HCT116 (cell line): ENCODE measurements at regions not wholly inside any gene's neighbourhood (a gene's known extent, or its start where the extent isn't known, plus 50 kb on each side); places are given as distances from the start of the nearest gene placed in this dataset.

ENCODE experiments used
- ATAC-seq: fragments of 200-7000 bp; cut with Tn5 transposase; 2 replicates; pipeline ENCODE4 v1.9.1; 2020; ENCODE audit warnings: mild to moderate bottlenecking, moderate library complexity
- BruUV-seq: library from RNA; stranded (reverse); fragments of 400-500 nt; replicated peaks from 2 replicates; lab custom pipeline; 2021; lab: Mats Ljungman, UMichigan
- CTCF ChIA-PET: fragments of 300-600 bp; sonication (Branson Sonifier 250); formaldehyde crosslinking; loops from one replicate; lab custom pipeline; 2021; ENCODE audit warnings: antibody characterized with exemption; lab: Charles Lee
- POLR2A ChIA-PET: fragments of 300-600, 350-600 bp; sonication (Branson Sonifier 250); formaldehyde crosslinking; loops from one replicate; lab custom pipeline; 2021; ENCODE audit warnings: antibody characterized with exemption; lab: Charles Lee
- RAD21 ChIA-PET, 2 experiments: fragments of 300-600 bp; sonication (Branson Sonifier 250); formaldehyde crosslinking; loops; one replicate each; lab custom pipeline; 2023; ENCODE audit warnings: low total read pairs in 2 of 2; ENCODE audit not compliant: uncharacterized antibody in 2 of 2, unreplicated experiment in 2 of 2, low non-redundant PET in 1 of 2; lab: Charles Lee
- DNase-seq: peaks from one replicate; pipeline ENCODE4 v3.0.0-alpha.2; 2010; ENCODE audit warnings: low read depth, low spot score
- H2AFZ ChIP-seq: fragments of 200-600 bp; shearing (Covaris generic), sonication (generic); 2 replicates; pipeline ENCODE4 v1.6.1; 2017; ENCODE audit warnings: low read depth, mixed run types, mixed read lengths, antibody characterized with exemption, low read length; ENCODE audit not compliant: poor library complexity, severe bottlenecking
- H3K27ac ChIP-seq: 2 replicates; pipeline ENCODE4 v1.5.1; 2012; ENCODE audit warnings: low read depth, low read length
- H3K27me3 ChIP-seq: fragments of 200-600 bp; sonication (generic); 2 replicates; pipeline ENCODE4 v1.6.1; 2016; ENCODE audit warnings: mixed run types, low read length, mixed read lengths; ENCODE audit not compliant: insufficient read depth
- H3K36me3 ChIP-seq, 2 experiments: fragments of 200-500 bp in 1 of 2; fragments of 200-600 bp in 1 of 2; sonication (Bioruptor generic) in 1 of 2; sonication (generic) in 1 of 2; 2 replicates each; pipeline versions ENCODE4 v1.5.1 to v1.6.1; 2014 to 2016; ENCODE audit warnings: low read length in 2 of 2, inconsistent platforms in 1 of 2, mixed read lengths in 1 of 2, mixed run types in 1 of 2; ENCODE audit not compliant: insufficient read depth in 2 of 2, control insufficient read depth in 1 of 2
- H3K4me1 ChIP-seq, 2 experiments: fragments of 200-600 bp in 1 of 2; sonication (generic) in 1 of 2; 2 replicates each; pipeline versions ENCODE4 v1.5.1 to v1.6.1; 2012 to 2017; ENCODE audit warnings: low read length in 2 of 2, inconsistent platforms in 1 of 2, mild to moderate bottlenecking in 1 of 2, mixed read lengths in 1 of 2, mixed run types in 1 of 2, moderate library complexity in 1 of 2; ENCODE audit not compliant: insufficient read depth in 2 of 2, control insufficient read depth in 1 of 2
- H3K4me2 ChIP-seq: fragments of 200-600 bp; sonication (generic); 2 replicates; pipeline ENCODE4 v1.6.1; 2017; ENCODE audit warnings: mixed run types, low read length, mixed read lengths
- H3K4me3 ChIP-seq, 2 experiments: fragments of 200-600 bp in 1 of 2; sonication (generic) in 1 of 2; replicated peaks in 1 of 2; 2 replicates each; pipeline ENCODE4 v1.5.1; 2011 to 2016; ENCODE audit warnings: low read length in 2 of 2, control low read depth in 1 of 2, low read depth in 1 of 2, mild to moderate bottlenecking in 1 of 2, mixed read lengths in 1 of 2, mixed run types in 1 of 2
- H3K79me2 ChIP-seq: fragments of 200-600 bp; sonication (generic); 2 replicates; pipeline ENCODE4 v1.6.1; 2017; ENCODE audit warnings: mild to moderate bottlenecking, mixed run types, low read length, moderate library complexity, mixed read lengths; ENCODE audit not compliant: insufficient read depth
- H3K9ac ChIP-seq: fragments of 200-600 bp; sonication (generic); 2 replicates; pipeline ENCODE4 v1.6.1; 2016; ENCODE audit warnings: low read length, mixed read lengths
- H3K9me2 ChIP-seq: fragments of 200-600 bp; sonication (generic), shearing (Covaris generic); 2 replicates; pipeline ENCODE4 v1.6.1; 2017; ENCODE audit warnings: mixed run types, mild to moderate bottlenecking, moderate library complexity; ENCODE audit not compliant: insufficient read depth
- H3K9me3 ChIP-seq, 2 experiments: fragments of 200-500 bp in 1 of 2; fragments of 200-600 bp in 1 of 2; sonication (Bioruptor generic) in 1 of 2; sonication (generic) in 1 of 2; 2 replicates each; pipeline ENCODE4 v1.6.1; 2014 to 2017; ENCODE audit warnings: low read length in 2 of 2, mixed read lengths in 2 of 2, inconsistent platforms in 1 of 2, low read depth in 1 of 2, mild to moderate bottlenecking in 1 of 2, mixed run types in 1 of 2, moderate library complexity in 1 of 2; ENCODE audit not compliant: control insufficient read depth in 1 of 2, insufficient read depth in 1 of 2
- H4K20me1 ChIP-seq: fragments of 200-600 bp; sonication (generic), shearing (Covaris generic); 2 replicates; pipeline ENCODE4 v1.6.1; 2017; ENCODE audit warnings: mixed run types, mild to moderate bottlenecking, moderate library complexity; ENCODE audit not compliant: insufficient read depth
- CBX3 ChIP-seq: IDR thresholded peaks from 2 replicates; pipeline ENCODE4 v1.6.1; 2012; ENCODE audit warnings: low read depth
- CEBPB ChIP-seq: IDR thresholded peaks from 2 replicates; pipeline ENCODE4 v1.6.1; 2012; ENCODE audit warnings: low read depth
- EGR1 ChIP-seq: IDR thresholded peaks from 2 replicates; pipeline ENCODE4 v1.6.1; 2012; ENCODE audit warnings: low read depth
- ELF1 ChIP-seq: IDR thresholded peaks from 2 replicates; pipeline ENCODE4 v1.6.1; 2012; ENCODE audit warnings: low read depth, borderline replicate concordance
- EZH2 ChIP-seq: fragments of 200-600 bp; sonication (generic); IDR thresholded peaks from 2 replicates; pipeline ENCODE4 v1.6.1; 2017; ENCODE audit warnings: antibody characterized with exemption, mixed run types
- EZH2phosphoT487 ChIP-seq: fragments of 200-600 bp; IDR thresholded peaks from 2 replicates; pipeline ENCODE4 v1.6.1; 2018; ENCODE audit warnings: antibody characterized with exemption, borderline replicate concordance
- JUND ChIP-seq: IDR thresholded peaks from 2 replicates; pipeline ENCODE4 v1.6.1; 2012
- POLR2A ChIP-seq: IDR thresholded peaks from 2 replicates; pipeline ENCODE4 v1.7.0; 2011; ENCODE audit warnings: borderline replicate concordance; ENCODE audit not compliant: insufficient read depth, insufficient read length; ENCODE audit errors: extremely low read depth
- SIN3A ChIP-seq: IDR thresholded peaks from 2 replicates; pipeline ENCODE4 v1.6.1; 2012; ENCODE audit warnings: low read depth
- SP1 ChIP-seq: IDR thresholded peaks from 2 replicates; pipeline ENCODE4 v1.6.1; 2012; ENCODE audit warnings: low read depth
- SRF ChIP-seq: IDR thresholded peaks from 2 replicates; pipeline ENCODE4 v1.6.1; 2012; ENCODE audit warnings: low read depth
- TCF7L2 ChIP-seq: IDR thresholded peaks from 2 replicates; pipeline ENCODE4 v1.7.0; 2011; ENCODE audit warnings: borderline replicate concordance, inconsistent platforms; ENCODE audit not compliant: insufficient read depth, insufficient read length; ENCODE audit errors: extremely low read depth
- ZFX ChIP-seq: fragments of 450-650 bp; IDR thresholded peaks from 2 replicates; pipeline ENCODE4 v1.6.1; 2017
- ZNF274 ChIP-seq: fragments of 200-500 bp; sonication (Bioruptor generic); IDR thresholded peaks from 2 replicates; pipeline ENCODE4 v1.6.1; 2014; ENCODE audit warnings: mild to moderate bottlenecking, low read depth, low read length, inconsistent platforms
- intact Hi-C: fragments of 100-400 bp; cut with micrococcal nuclease; formaldehyde crosslinking; loops from 2 replicates; pipeline ENCODE4 v1.10.0; 2022
- TF ChIP-seq, protein P1 (sequence below): IDR thresholded peaks from 2 replicates; pipeline ENCODE4 v1.6.1; 2012
- TF ChIP-seq, protein P2 (sequence below): IDR thresholded peaks from 2 replicates; pipeline ENCODE4 v1.6.1; 2012; ENCODE audit warnings: low read depth
- TF ChIP-seq, protein P3 (sequence below), 3 experiments: fragments of 200-600 bp in 1 of 3; sonication (generic) in 1 of 3; IDR thresholded peaks in 2 of 3; conservative IDR thresholded peaks in 1 of 3; 2 replicates each; pipeline ENCODE4 v1.5.1; 2012 to 2017; ENCODE audit warnings: low read depth in 2 of 3, low read length in 2 of 3, antibody characterized with exemption in 1 of 3, borderline replicate concordance in 1 of 3, control low read depth in 1 of 3, mild to moderate bottlenecking in 1 of 3, mixed read lengths in 1 of 3, mixed run types in 1 of 3, moderate library complexity in 1 of 3; ENCODE audit not compliant: insufficient read depth in 1 of 3

DNA sequence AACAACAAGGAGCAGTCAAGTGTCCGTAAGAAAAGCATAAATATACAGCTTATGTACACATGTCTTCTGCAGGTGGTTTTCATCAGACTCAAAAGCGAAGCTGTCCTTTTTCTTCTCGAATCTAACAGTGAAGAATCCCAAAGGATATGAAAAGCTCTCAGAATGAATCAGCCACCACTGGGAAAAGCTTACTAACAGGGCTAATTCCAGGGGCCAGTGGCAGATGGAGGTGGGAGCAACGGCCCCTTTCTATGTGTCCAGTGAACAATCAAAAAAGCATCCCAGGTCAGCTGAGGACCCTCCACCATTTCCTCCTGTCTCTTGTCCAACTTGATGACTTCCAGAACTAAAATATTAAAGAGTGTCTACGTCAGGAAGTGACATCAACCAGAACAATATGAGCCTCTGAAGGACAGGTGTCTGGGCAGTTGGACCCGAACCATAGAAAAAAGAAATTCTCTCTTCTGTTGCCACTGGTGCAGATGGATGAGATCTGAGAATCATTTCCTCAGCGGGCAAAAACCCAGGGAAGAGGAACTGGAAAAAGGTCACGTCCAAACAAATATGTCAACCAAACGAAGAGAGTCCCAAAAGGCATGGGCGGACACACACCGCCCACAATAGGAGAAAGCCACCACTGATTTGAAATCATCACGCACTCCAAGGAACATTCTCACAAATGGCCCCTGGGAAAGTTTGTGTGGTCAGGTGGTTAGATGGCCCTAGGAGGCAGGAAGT, 70.4 kb upstream of the TIAM1 start:
- no peak for TF ChIP-seq SP1
- TF ChIP-seq CEBPB, result no peak
- TF ChIP-seq CBX3, result no peak
- no peak for TF ChIP-seq JUND
- TF ChIP-seq, protein P1, sequence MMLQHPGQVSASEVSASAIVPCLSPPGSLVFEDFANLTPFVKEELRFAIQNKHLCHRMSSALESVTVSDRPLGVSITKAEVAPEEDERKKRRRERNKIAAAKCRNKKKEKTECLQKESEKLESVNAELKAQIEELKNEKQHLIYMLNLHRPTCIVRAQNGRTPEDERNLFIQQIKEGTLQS, result no peak
- TF ChIP-seq ELF1, result no peak
- no peak for TF ChIP-seq ZNF274
- TF ChIP-seq EGR1, result no peak
- no peak for TF ChIP-seq SIN3A
- no peak for TF ChIP-seq TCF7L2
- no peak for TF ChIP-seq POLR2A
- TF ChIP-seq, all 23 proteins: peak for 0
- Histone ChIP-seq H3K36me3 (no peaks in the 10 kb centered on the region), H2AFZ (no peak overlapping the region), H3K4me1 (peaks cover 0 to 5% of the 10 kb centered on the region in 2 experiments; a peak in 1 of 4 replicates), H3K4me3 (no peak overlapping the region), H3K4me2 (no peak overlapping the region), H3K9me2 (no peaks in the 10 kb centered on the region), H4K20me1 (no peaks in the 10 kb centered on the region), H3K27me3 (no peaks in the 10 kb centered on the region), H3K9me3 (no peaks in the 10 kb centered on the region), H3K27ac (no peak overlapping the region), H3K9ac (no peak overlapping the region), H3K79me2 (no peaks in the 10 kb centered on the region)
- no peak for DNase-seq
- CTCF ChIA-PET, result no interaction called here
- BruUV-seq, result no TSS peak
- intact Hi-C loops, result no loop called here
- RAD21 ChIA-PET, result interaction anchor here in 1 of 2 experiments (0.6 kb wide), 1 partner anchor 48 kb away, joined by 7 read pairs; no protein-coding TSS in a partner anchor
- ATAC-seq, result no peak
- POLR2A ChIA-PET, result no interaction called here

DNA sequence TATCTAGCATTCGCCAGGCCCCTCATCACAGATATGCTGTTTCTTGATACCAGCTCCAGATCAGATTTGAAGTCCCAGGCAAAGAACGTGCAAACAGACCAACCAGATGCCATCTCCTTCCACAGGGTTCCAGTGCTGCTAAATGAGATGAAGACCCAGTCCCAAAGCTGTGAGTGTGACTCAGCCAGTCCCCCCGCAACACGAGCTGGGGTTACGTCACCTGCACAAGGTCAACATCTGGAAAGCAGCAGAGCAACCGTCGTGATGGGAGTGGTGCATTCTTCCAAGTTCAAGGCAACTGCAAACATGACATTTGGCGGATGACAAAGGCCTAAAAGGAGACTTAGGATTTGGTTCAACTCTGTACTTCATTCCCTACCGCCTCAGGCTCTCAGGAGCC, 69.6 kb upstream of the TIAM1 start:
- Histone ChIP-seq H3K9me3 (no peaks in the 10 kb centered on the region), H3K4me2 (no peak overlapping the region), H3K27me3 (no peaks in the 10 kb centered on the region), H3K9me2 (no peaks in the 10 kb centered on the region), H4K20me1 (no peaks in the 10 kb centered on the region), H3K9ac (no peak overlapping the region), H3K36me3 (no peaks in the 10 kb centered on the region), H3K27ac (no peak overlapping the region), H3K4me3 (no peak overlapping the region), H3K4me1 (peaks cover 0 to 5% of the 10 kb centered on the region in 2 experiments; a peak in 1 of 4 replicates), H3K79me2 (no peaks in the 10 kb centered on the region), H2AFZ (no peak overlapping the region)
- RAD21 ChIA-PET, result no interaction called here
- no TSS peak for BruUV-seq
- ATAC-seq (no peak), DNase-seq (no peak)
- CTCF ChIA-PET, result no interaction called here
- POLR2A ChIA-PET, result no interaction called here
- intact Hi-C loops, result no loop called here
- no peak for TF ChIP-seq ZNF274
- TF ChIP-seq, protein P2, sequence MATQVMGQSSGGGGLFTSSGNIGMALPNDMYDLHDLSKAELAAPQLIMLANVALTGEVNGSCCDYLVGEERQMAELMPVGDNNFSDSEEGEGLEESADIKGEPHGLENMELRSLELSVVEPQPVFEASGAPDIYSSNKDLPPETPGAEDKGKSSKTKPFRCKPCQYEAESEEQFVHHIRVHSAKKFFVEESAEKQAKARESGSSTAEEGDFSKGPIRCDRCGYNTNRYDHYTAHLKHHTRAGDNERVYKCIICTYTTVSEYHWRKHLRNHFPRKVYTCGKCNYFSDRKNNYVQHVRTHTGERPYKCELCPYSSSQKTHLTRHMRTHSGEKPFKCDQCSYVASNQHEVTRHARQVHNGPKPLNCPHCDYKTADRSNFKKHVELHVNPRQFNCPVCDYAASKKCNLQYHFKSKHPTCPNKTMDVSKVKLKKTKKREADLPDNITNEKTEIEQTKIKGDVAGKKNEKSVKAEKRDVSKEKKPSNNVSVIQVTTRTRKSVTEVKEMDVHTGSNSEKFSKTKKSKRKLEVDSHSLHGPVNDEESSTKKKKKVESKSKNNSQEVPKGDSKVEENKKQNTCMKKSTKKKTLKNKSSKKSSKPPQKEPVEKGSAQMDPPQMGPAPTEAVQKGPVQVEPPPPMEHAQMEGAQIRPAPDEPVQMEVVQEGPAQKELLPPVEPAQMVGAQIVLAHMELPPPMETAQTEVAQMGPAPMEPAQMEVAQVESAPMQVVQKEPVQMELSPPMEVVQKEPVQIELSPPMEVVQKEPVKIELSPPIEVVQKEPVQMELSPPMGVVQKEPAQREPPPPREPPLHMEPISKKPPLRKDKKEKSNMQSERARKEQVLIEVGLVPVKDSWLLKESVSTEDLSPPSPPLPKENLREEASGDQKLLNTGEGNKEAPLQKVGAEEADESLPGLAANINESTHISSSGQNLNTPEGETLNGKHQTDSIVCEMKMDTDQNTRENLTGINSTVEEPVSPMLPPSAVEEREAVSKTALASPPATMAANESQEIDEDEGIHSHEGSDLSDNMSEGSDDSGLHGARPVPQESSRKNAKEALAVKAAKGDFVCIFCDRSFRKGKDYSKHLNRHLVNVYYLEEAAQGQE, result no peak
- TF ChIP-seq, protein P3, sequence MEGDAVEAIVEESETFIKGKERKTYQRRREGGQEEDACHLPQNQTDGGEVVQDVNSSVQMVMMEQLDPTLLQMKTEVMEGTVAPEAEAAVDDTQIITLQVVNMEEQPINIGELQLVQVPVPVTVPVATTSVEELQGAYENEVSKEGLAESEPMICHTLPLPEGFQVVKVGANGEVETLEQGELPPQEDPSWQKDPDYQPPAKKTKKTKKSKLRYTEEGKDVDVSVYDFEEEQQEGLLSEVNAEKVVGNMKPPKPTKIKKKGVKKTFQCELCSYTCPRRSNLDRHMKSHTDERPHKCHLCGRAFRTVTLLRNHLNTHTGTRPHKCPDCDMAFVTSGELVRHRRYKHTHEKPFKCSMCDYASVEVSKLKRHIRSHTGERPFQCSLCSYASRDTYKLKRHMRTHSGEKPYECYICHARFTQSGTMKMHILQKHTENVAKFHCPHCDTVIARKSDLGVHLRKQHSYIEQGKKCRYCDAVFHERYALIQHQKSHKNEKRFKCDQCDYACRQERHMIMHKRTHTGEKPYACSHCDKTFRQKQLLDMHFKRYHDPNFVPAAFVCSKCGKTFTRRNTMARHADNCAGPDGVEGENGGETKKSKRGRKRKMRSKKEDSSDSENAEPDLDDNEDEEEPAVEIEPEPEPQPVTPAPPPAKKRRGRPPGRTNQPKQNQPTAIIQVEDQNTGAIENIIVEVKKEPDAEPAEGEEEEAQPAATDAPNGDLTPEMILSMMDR (IDR thresholded peaks at IDR 0.05 in 2 of 3, conservative IDR thresholded peaks at IDR 0.05 in 1 of 3; ENCODE audit: borderline replicate concordance in 1 of 3, insufficient read depth in 1 of 3, low read depth in 2 of 3, low read length in 2 of 3), result no peak
- TF ChIP-seq ZFX, result no peak
- no peak for TF ChIP-seq SRF
- TF ChIP-seq EZH2phosphoT487, result no peak
- no peak for TF ChIP-seq EZH2
